Mesenchymal stem cell (in vitro differentiated cells and primary cell): ENCODE measurements at regions not wholly inside any gene's neighbourhood (a gene's known extent, or its start where the extent isn't known, plus 50 kb on each side); places are given as distances from the start of the nearest gene placed in this dataset.

Experiments used
- DNase-seq: peaks from one replicate; pipeline ENCODE4 v3.0.0-alpha.2; 2013
- H2AFZ ChIP-seq: one replicate; pipeline ENCODE4 v1.6.1; 2013; ENCODE audit warnings: low read depth, mild to moderate bottlenecking, control low read depth, inconsistent platforms, low read length, moderate library complexity
- H2AK5ac ChIP-seq: 2 replicates; pipeline ENCODE4 v1.6.1; 2013; ENCODE audit warnings: low read length, moderate library complexity, mild to moderate bottlenecking, inconsistent platforms; ENCODE audit not compliant: severe bottlenecking
- H2BK120ac ChIP-seq: one replicate; pipeline ENCODE4 v1.6.1; 2013; ENCODE audit warnings: low read depth, mild to moderate bottlenecking, inconsistent platforms, low read length, moderate library complexity
- H2BK12ac ChIP-seq, 2 experiments: one replicate each; pipeline ENCODE4 v1.6.1; 2013; ENCODE audit warnings: inconsistent platforms in 2 of 2, low read length in 2 of 2, mild to moderate bottlenecking in 2 of 2, moderate library complexity in 2 of 2, control low read depth in 1 of 2
- H2BK15ac ChIP-seq: one replicate; pipeline ENCODE4 v1.6.1; 2013; ENCODE audit warnings: mild to moderate bottlenecking, low read depth, inconsistent platforms; ENCODE audit not compliant: poor library complexity, severe bottlenecking
- H2BK5ac ChIP-seq: 2 replicates; pipeline ENCODE4 v1.6.1; 2013; ENCODE audit warnings: low read depth, mild to moderate bottlenecking, low read length, control low read depth, inconsistent platforms; ENCODE audit not compliant: poor library complexity, severe bottlenecking
- H3K14ac ChIP-seq, 2 experiments: one replicate each; pipeline ENCODE4 v1.6.1; 2013; ENCODE audit warnings: inconsistent platforms in 2 of 2, low read length in 2 of 2, control low read depth in 1 of 2, mild to moderate bottlenecking in 1 of 2, moderate library complexity in 1 of 2
- H3K18ac ChIP-seq, 2 experiments: one replicate each; pipeline ENCODE4 v1.6.1; 2013; ENCODE audit warnings: inconsistent platforms in 2 of 2, low read length in 2 of 2, control low read depth in 1 of 2, low read depth in 1 of 2, mild to moderate bottlenecking in 1 of 2
- H3K23ac ChIP-seq, 2 experiments: one replicate each; pipeline ENCODE4 v1.6.1; 2013; ENCODE audit warnings: inconsistent platforms in 2 of 2, low read length in 2 of 2, mild to moderate bottlenecking in 2 of 2, moderate library complexity in 2 of 2, control low read depth in 1 of 2
- H3K27ac ChIP-seq: 2 replicates; pipeline ENCODE4 v1.5.1; 2013; ENCODE audit warnings: mild to moderate bottlenecking, moderate library complexity, low read length, control low read depth, inconsistent platforms; ENCODE audit not compliant: poor library complexity, severe bottlenecking
- H3K27me3 ChIP-seq, 2 experiments: 2 replicates each; pipeline versions ENCODE4 v1.6.1 to v1.7.0; 2013; ENCODE audit warnings: low read length in 2 of 2, mild to moderate bottlenecking in 2 of 2, moderate library complexity in 2 of 2, control low read depth in 1 of 2, inconsistent platforms in 1 of 2; ENCODE audit not compliant: control insufficient read depth in 1 of 2, insufficient read depth in 1 of 2
- H3K36me3 ChIP-seq, 2 experiments: 2 replicates each; pipeline versions ENCODE4 v1.6.1 to v1.7.0; 2013; ENCODE audit warnings: low read length in 2 of 2, control low read depth in 1 of 2, inconsistent platforms in 1 of 2, low read depth in 1 of 2, mild to moderate bottlenecking in 1 of 2; ENCODE audit not compliant: insufficient read depth in 2 of 2, control insufficient read depth in 1 of 2
- H3K4ac ChIP-seq, 2 experiments: one replicate each; pipeline ENCODE4 v1.6.1; 2013; ENCODE audit warnings: inconsistent platforms in 2 of 2, low read length in 2 of 2, mild to moderate bottlenecking in 2 of 2, moderate library complexity in 2 of 2, control low read depth in 1 of 2, low read depth in 1 of 2
- H3K4me1 ChIP-seq: 2 replicates; pipeline ENCODE4 v1.6.1; 2013; ENCODE audit warnings: low read depth, low read length, control low read depth; ENCODE audit not compliant: control insufficient read depth, insufficient read depth
- H3K4me2 ChIP-seq: 2 replicates; pipeline ENCODE4 v1.6.1; 2013; ENCODE audit warnings: low read length, mild to moderate bottlenecking, inconsistent platforms; ENCODE audit not compliant: poor library complexity, severe bottlenecking
- H3K4me3 ChIP-seq, 2 experiments: 2 replicates each; pipeline versions ENCODE4 v1.5.1 to v1.7.0; 2013; ENCODE audit warnings: low read length in 2 of 2, mild to moderate bottlenecking in 2 of 2, control low read depth in 1 of 2, low read depth in 1 of 2; ENCODE audit not compliant: insufficient read depth in 1 of 2
- H3K79me1 ChIP-seq: replicated peaks from 2 replicates; pipeline ENCODE4 v1.6.1; 2013; ENCODE audit warnings: mild to moderate bottlenecking, control low read depth, low read length, inconsistent platforms; ENCODE audit not compliant: poor library complexity, severe bottlenecking
- H3K9ac ChIP-seq: 2 replicates; pipeline ENCODE4 v1.7.0; 2013; ENCODE audit warnings: mild to moderate bottlenecking, low read length, moderate library complexity
- H3K9me3 ChIP-seq: 2 replicates; pipeline ENCODE4 v1.7.0; 2013; ENCODE audit warnings: mild to moderate bottlenecking, low read length; ENCODE audit not compliant: control insufficient read depth
- H4K8ac ChIP-seq: one replicate; pipeline ENCODE4 v1.6.1; 2013; ENCODE audit warnings: inconsistent platforms, mild to moderate bottlenecking, low read length, moderate library complexity
- H4K91ac ChIP-seq: one replicate; pipeline ENCODE4 v1.6.1; 2013; ENCODE audit warnings: mild to moderate bottlenecking, low read length, inconsistent platforms
- WGBS: methylation state at CpG from one replicate; pipeline ENCODE4 v1.1.7; 2013; ENCODE audit warnings: mixed read lengths; 5-methylcytosine and 5-hydroxymethylcytosine counted together

- Histone ChIP-seq H4K8ac (no peak overlapping the region), H3K9ac (no peak overlapping the region), H3K23ac (no peak overlapping the region), H3K27me3 (no peaks in the 10 kb centered on the region), H3K79me1 (no peaks in the 10 kb centered on the region), H3K27ac (no peak overlapping the region), H3K4me3 (no peak overlapping the region), H3K14ac (no peak overlapping the region), H3K9me3 (no peaks in the 10 kb centered on the region), H4K91ac (no peak overlapping the region), H3K18ac (no peak overlapping the region), H2BK15ac (no peak overlapping the region), H3K4me2 (no peak overlapping the region), H3K4ac (no peak overlapping the region), H2AK5ac (no peak overlapping the region), H3K4me1 (no peaks in the 10 kb centered on the region), H2BK5ac (no peak overlapping the region), H2AFZ (no peak overlapping the region), H2BK12ac (no peak overlapping the region), H3K36me3 (no peaks in the 10 kb centered on the region), H2BK120ac (no peak overlapping the region)
- no peak for DNase-seq
- no CpG with 5 or more reads among the region's 1 CpG for WGBS
Measured at GRCh38 chr3:161619351-161619750, 122.7 kb downstream of the OTOL1 start.

- WGBS = 65% methylated on average over 1 of the region's 2 CpGs
- Histone ChIP-seq H3K36me3 (no peaks in the 10 kb centered on the region), H3K4me1 (no peaks in the 10 kb centered on the region), H3K9me3 (no peaks in the 10 kb centered on the region), H3K9ac (no peak overlapping the region), H4K91ac (no peak overlapping the region), H2BK15ac (no peak overlapping the region), H3K27ac (no peak overlapping the region), H4K8ac (no peak overlapping the region), H2BK120ac (no peak overlapping the region), H3K4me2 (no peak overlapping the region), H3K4me3 (no peak overlapping the region), H3K4ac (no peak overlapping the region), H3K27me3 (no peaks in the 10 kb centered on the region), H2BK5ac (no peak overlapping the region), H2BK12ac (no peak overlapping the region), H3K79me1 (no peaks in the 10 kb centered on the region), H2AK5ac (no peak overlapping the region), H3K23ac (no peak overlapping the region), H3K18ac (no peak overlapping the region), H3K14ac (no peak overlapping the region), H2AFZ (no peak overlapping the region)
- peak; percentile 12 for DNase-seq
Measured at GRCh38 chr3:161630794-161631193, 134.2 kb downstream of the OTOL1 start.

GRCh38 chr3:161631536-161631935 is 134.9 kb downstream of the OTOL1 start:
- no peaks in the 10 kb centered on the region for H3K36me3 ChIP-seq
- H3K14ac ChIP-seq = no peak overlapping the region
- H2BK12ac ChIP-seq = no peak overlapping the region
- H4K8ac ChIP-seq = no peak overlapping the region
- H3K27me3 ChIP-seq = no peaks in the 10 kb centered on the region
- H3K9ac ChIP-seq = no peak overlapping the region
- no peak overlapping the region for H3K23ac ChIP-seq
- no peak overlapping the region for H2AK5ac ChIP-seq
- no peak overlapping the region for H3K4ac ChIP-seq
- H3K4me3 ChIP-seq = no peak overlapping the region
- no peak for DNase-seq
- no peaks in the 10 kb centered on the region for H3K79me1 ChIP-seq
- H3K4me2 ChIP-seq = no peak overlapping the region
- no peak overlapping the region for H3K27ac ChIP-seq
- no peak overlapping the region for H2BK5ac ChIP-seq
- no peaks in the 10 kb centered on the region for H3K9me3 ChIP-seq
- H3K4me1 ChIP-seq = no peaks in the 10 kb centered on the region
- no peak overlapping the region for H2BK15ac ChIP-seq
- no peak overlapping the region for H2BK120ac ChIP-seq
- no peak overlapping the region for H3K18ac ChIP-seq
- no peak overlapping the region for H2AFZ ChIP-seq
- H4K91ac ChIP-seq = no peak overlapping the region

GRCh38 chr3:161637559-161637958 is 141.0 kb downstream of the OTOL1 start:
- H3K36me3 ChIP-seq = no peaks in the 10 kb centered on the region
- no peak overlapping the region for H2BK15ac ChIP-seq
- H4K8ac ChIP-seq = no peak overlapping the region
- no peak overlapping the region for H3K23ac ChIP-seq
- no peak overlapping the region for H3K9ac ChIP-seq
- H3K18ac ChIP-seq = no peak overlapping the region
- no peak overlapping the region for H3K4me2 ChIP-seq
- H3K4ac ChIP-seq = no peak overlapping the region
- no peak overlapping the region for H4K91ac ChIP-seq
- no peak overlapping the region for H3K27ac ChIP-seq
- H2BK120ac ChIP-seq = no peak overlapping the region
- no peaks in the 10 kb centered on the region for H3K27me3 ChIP-seq
- H3K14ac ChIP-seq = no peak overlapping the region
- H2BK12ac ChIP-seq = no peak overlapping the region
- no peaks in the 10 kb centered on the region for H3K9me3 ChIP-seq
- no peak overlapping the region for H3K4me3 ChIP-seq
- H3K79me1 ChIP-seq = no peaks in the 10 kb centered on the region
- WGBS = 97% methylated on average over 2 of the region's 2 CpGs
- no peaks in the 10 kb centered on the region for H3K4me1 ChIP-seq
- H2AFZ ChIP-seq = no peak overlapping the region
- H2BK5ac ChIP-seq = no peak overlapping the region
- H2AK5ac ChIP-seq = no peak overlapping the region
- no peak for DNase-seq
